Activated naive CD8-positive, alpha-beta T cell treated with anti-CD3 and anti-CD28 coated beads, Interleukin-2, amount 50 U/mL, for 24 hours (primary cell): ENCODE measurements at regions not wholly inside any gene's neighbourhood (a gene's known extent, or its start where the extent isn't known, plus 50 kb on each side); places are given as distances from the start of the nearest gene placed in this dataset.
"Not testable (repeated sequence)": the region's sequence is repeated elsewhere in the genome, so short reads cannot be mapped to it uniquely, and the experiment has no call there.

Experiments used
- ATAC-seq: fragments of 150-1000 bp; cut with Tn5 transposase; one replicate; pipeline ENCODE4 v1.10.0; 2021
- DNase-seq: peaks from one replicate; pipeline ENCODE4 v3.0.0; 2021
- H3K27ac Mint-ChIP-seq: one replicate; pipeline ENCODE4 v1.8.0; 2021; ENCODE audit warnings: mild to moderate bottlenecking, mixed read lengths
- H3K27me3 Mint-ChIP-seq: one replicate; pipeline ENCODE4 v1.8.0; 2021; ENCODE audit warnings: mixed read lengths
- H3K36me3 Mint-ChIP-seq: one replicate; pipeline ENCODE4 v1.8.0; 2021; ENCODE audit warnings: low read depth, mixed read lengths
- H3K4me1 Mint-ChIP-seq: one replicate; pipeline ENCODE4 v1.8.0; 2021; ENCODE audit warnings: mixed read lengths
- H3K4me3 Mint-ChIP-seq: one replicate; pipeline ENCODE4 v1.8.0; 2021; ENCODE audit warnings: mild to moderate bottlenecking, moderate library complexity, mixed read lengths
- H3K9me3 Mint-ChIP-seq: one replicate; pipeline ENCODE4 v1.8.0; 2021; ENCODE audit warnings: mixed read lengths

DNA sequence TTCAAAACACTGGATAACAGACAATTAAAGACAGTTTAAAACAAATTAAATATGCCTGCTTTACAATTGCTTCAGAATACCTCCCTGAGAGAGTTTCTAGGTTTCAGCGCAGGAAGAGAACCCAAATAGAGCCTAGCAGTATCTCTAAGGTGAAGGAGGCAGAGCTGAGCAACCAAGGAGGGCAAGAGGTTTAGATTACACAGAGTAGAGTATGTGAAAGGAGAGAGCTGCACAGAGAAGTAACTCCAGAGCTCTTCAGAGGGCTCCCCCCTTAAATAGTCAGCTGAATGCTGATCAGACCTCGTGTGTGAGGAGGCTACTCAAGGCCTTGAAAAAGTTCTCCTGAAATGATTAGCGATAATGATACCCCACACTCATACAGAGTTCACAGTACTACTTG lies 386.5 kb upstream of the TCF4 start:
- Mint-ChIP-seq H3K27ac (no peak overlapping the region), H3K4me1 (no peaks in the 10 kb centered on the region), H3K27me3 (no peaks in the 10 kb centered on the region), H3K36me3 (no peaks in the 10 kb centered on the region), H3K9me3 (no peaks in the 10 kb centered on the region), H3K4me3 (no peak overlapping the region)
- ATAC-seq (no peak), DNase-seq (no peak)

DNA sequence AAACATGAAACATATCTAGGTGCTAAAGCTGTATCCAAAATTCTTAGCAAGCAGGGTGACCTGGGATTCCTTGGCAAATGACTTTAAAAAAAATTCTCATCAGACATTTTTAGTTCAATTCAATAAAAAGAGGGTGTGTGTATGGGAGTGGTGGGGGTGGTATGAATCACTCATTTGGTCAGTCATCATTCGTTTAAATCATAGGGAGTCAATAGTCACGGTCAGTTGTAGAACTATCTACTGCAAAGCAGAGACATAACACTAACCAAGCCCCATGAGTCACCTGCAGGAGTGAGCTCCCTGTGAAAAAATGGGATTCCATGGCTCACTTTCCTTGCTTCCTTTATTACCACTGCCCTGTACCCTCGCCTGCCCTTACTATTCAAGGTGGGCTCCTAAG lies 380.6 kb upstream of the TCF4 start:
- DNase-seq = no peak

DNA sequence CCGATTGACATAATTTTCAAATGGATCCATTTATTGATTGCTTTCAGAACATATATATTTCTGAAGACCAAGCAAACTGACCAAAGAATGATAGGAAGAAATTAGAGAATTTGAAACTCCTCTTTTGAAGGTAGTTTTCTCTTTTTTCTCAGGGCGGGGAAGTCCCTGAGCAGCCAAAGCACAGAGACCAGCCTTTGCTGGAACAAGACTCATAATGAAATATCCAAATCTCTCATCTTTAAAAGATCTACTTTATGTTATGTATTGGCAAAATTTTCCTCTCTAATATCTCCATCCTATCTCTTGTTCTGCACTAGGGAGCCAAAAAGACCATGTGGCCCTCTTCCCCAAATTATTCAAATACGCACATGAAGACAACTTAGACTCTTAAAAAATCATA lies 379.0 kb upstream of the TCF4 start:
- Mint-ChIP-seq H3K9me3 (no peaks in the 10 kb centered on the region), H3K36me3 (no peaks in the 10 kb centered on the region), H3K27ac (no peak overlapping the region), H3K27me3 (no peaks in the 10 kb centered on the region), H3K4me1 (no peaks in the 10 kb centered on the region), H3K4me3 (no peak overlapping the region)
- DNase-seq = no peak
- no peak for ATAC-seq

More for the DNA sequence above, 380.6 kb upstream of the TCF4 start:
- ATAC-seq = no peak
- Mint-ChIP-seq H3K4me3 (no peak overlapping the region), H3K27me3 (no peaks in the 10 kb centered on the region), H3K27ac (no peak overlapping the region), H3K36me3 (no peaks in the 10 kb centered on the region), H3K9me3 (no peaks in the 10 kb centered on the region), H3K4me1 (no peaks in the 10 kb centered on the region)

DNA sequence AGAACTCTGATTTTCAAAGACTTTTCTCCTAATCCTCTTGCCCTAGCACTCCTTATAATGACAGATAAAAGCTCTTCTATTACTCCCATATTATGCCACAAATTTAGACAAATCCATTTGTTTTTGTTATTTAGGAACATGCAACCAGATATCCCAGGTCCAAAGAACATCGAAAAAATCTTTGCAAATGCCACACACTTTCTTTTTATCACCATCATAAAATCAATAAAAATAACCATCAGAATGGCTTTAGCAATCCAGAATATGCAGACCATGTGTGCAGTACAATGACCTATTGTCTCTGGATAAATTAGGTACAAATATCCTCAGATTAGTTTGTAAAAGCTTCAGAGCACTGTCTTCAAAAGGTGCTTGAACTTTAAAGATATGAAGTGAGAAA lies 376.2 kb upstream of the TCF4 start:
- Mint-ChIP-seq H3K27me3 (no peaks in the 10 kb centered on the region), H3K9me3 (no peaks in the 10 kb centered on the region), H3K4me3 (no peak overlapping the region), H3K4me1 (no peaks in the 10 kb centered on the region), H3K36me3 (no peaks in the 10 kb centered on the region), H3K27ac (no peak overlapping the region)
- DNase-seq (no peak), ATAC-seq (no peak)

DNA sequence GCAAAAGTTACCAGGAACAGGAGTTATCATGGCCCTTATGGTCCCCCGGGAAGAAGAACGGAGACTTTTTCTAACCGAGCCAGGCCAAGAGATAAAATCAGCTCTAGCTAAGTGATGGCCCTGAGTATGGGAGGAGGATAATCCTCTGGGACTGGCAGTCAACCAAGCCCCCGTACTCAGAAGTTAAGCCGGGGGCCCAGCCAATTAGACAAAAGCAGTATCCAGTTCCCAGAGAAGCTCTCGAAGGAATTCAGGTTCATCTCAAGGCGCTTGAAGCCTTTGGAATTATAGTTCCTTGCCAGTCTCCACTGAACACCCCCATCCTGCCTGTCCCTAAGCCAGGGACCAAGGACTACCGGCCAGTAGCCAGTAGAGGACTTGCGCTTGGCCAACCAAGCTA lies 365.3 kb upstream of the TCF4 start:
- H3K27me3 Mint-ChIP-seq = no peaks in the 10 kb centered on the region
- DNase-seq (no peak), ATAC-seq (no peak)
- H3K4me1 Mint-ChIP-seq = no peaks in the 10 kb centered on the region
- H3K4me3 Mint-ChIP-seq = no peak overlapping the region
- no peaks in the 10 kb centered on the region for H3K9me3 Mint-ChIP-seq
- H3K36me3 Mint-ChIP-seq = no peaks in the 10 kb centered on the region
- H3K27ac Mint-ChIP-seq = no peak overlapping the region

DNA sequence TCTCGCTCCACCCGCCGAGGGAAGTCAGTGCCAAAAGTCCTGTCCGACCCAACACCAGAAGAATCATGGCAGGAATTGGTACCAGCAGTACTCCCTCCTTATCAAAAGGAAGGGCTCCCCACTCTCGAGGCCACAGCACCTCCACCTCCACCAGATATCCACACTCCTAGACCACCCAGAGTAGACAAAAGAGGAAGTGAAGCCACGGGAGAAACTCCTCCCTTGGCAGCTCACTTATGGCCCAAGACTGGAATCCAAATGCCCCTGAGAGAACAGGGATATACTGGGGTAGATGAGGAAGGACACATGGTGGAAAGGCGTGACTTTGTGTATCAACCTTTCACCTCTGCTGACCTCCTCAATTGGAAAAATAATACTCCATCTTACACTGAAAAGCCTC lies 363.7 kb upstream of the TCF4 start:
- not testable (repeated sequence) for H3K27ac Mint-ChIP-seq, H3K27me3 Mint-ChIP-seq, H3K9me3 Mint-ChIP-seq, H3K36me3 Mint-ChIP-seq, H3K4me1 Mint-ChIP-seq, DNase-seq, H3K4me3 Mint-ChIP-seq, ATAC-seq

DNA sequence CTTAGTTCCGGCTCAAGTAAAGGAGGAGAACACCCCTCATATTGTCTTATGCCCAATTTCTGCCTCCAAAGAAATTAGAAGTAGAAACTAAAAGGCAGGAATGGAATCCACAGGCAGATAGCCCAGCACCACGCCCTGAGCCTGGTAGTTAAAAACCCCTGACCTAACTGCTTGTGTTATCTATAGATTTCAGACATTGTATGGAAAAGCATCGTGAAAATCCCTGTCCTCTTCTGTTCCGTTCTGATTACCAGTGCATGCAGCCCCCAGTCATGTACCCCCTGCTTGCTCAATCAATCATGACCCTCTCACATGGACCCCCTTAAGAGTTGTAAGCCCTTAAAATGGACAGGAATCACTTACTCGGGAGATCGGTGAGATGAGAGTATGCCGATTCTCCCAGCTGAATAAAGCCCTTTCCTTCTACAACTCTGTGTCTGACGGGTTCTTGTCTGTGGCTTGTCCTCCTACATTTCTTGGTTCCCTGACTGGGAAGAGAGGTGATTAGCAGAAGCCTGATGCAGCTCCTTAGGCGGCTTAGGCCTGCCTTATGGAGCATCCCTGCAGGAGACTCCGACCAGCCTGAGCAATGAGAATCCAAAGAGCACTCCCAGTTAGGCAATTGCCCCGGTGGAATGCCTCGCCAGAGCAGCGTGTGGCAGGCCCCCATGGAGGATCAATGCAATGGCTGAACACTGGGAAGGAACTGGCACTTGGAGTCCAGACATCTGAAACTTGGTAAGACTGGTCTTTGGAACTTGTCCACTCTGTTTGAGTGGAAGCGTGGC lies 362.6 kb upstream of the TCF4 start:
- Mint-ChIP-seq H3K9me3 (no peaks in the 10 kb centered on the region), H3K36me3 (no peaks in the 10 kb centered on the region), H3K27ac (no peak overlapping the region), H3K4me3 (no peak overlapping the region), H3K27me3 (no peaks in the 10 kb centered on the region), H3K4me1 (no peaks in the 10 kb centered on the region)
- no peak for DNase-seq
- ATAC-seq = no peak

DNA sequence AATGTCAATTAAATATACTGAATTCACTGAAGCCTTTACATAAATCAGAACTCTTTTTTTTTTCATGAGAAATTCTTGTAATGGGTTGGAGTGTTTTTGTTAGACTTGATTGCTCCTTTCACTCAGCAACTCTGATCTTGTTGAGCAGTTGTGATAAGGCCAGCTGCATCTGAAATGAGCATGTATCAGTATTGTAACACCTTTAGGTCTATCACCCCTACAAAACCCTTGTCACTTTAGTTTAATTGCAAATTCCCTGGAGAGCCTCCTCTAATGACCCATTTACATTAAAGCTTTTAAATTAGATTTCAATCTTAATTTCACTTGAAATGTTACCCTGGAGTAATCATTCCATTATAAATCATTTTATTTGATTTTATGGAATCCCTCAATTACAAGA lies 346.8 kb upstream of the TCF4 start:
- Mint-ChIP-seq H3K4me1 (no peaks in the 10 kb centered on the region), H3K27ac (no peak overlapping the region), H3K36me3 (peaks cover 3% of the 10 kb centered on the region), H3K4me3 (no peak overlapping the region), H3K27me3 (no peaks in the 10 kb centered on the region), H3K9me3 (peaks cover 21% of the 10 kb centered on the region)
- DNase-seq = no peak
- ATAC-seq = no peak

DNA sequence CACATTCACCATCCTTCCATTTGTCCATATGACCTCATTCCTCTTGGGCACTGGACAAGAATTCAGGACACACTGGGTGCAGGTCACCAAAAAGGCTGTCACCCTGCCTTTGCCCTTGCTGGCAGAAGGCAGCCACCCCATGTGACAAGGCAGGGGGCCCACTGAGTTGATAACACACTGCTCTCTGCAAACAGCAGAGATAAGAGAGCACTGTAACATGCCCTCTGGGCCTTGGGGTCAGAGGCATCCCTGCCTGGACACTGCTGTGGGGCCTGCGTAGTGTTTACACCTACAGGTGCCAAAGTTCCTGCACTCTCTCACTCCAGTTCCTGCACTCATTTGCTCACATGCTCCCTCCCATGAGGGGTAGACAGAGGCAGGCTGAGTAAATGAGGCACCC lies 344.7 kb upstream of the TCF4 start:
- H3K4me1 Mint-ChIP-seq = no peaks in the 10 kb centered on the region

DNA sequence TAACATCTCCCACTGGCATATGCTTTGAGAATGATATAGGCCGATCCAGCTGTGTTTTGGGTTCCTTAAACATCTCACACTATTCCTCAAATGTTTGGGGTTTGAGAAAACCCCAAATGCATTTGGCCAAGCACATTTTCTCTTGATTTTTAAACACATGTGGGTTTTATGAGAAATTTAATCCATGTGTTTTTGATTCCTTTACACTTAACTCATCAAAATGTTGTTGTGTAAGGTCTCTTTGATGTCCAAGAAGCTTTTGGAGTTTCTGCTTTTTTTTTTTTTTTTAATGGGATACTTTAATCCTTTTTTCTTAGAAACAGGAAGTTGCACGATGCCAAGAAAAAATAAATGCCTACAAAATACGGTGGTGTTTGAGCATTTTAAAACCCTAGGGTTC lies 339.8 kb upstream of the TCF4 start:
- no peak overlapping the region for H3K27ac Mint-ChIP-seq

More for the DNA sequence above, 344.7 kb upstream of the TCF4 start:
- ATAC-seq (no peak), DNase-seq (no peak)
- no peaks in the 10 kb centered on the region for H3K36me3 Mint-ChIP-seq
- H3K27me3 Mint-ChIP-seq = no peaks in the 10 kb centered on the region
- H3K9me3 Mint-ChIP-seq = peaks cover 11% of the 10 kb centered on the region
- H3K27ac Mint-ChIP-seq = no peak overlapping the region
- H3K4me3 Mint-ChIP-seq = no peak overlapping the region

DNA sequence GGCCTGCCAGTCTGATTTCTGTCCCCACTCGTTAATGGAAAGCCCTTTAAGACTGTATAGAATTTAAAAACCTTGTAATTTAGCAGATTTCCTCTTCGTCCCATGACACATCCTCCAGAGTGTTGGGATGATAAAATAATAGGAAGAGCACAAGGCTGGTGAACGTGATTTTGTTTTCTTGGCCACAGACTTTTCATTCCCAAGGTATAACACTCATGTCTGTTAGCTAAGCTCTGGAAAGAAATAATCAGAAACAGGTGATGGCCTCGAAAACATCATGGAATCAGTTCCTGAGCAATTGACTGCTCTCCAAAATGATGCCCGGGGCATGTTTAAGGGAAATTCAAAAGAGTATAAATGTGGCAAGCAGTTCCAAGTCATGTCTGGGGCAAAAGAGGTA lies 337.8 kb upstream of the TCF4 start:
- DNase-seq (no peak), ATAC-seq (no peak)
- Mint-ChIP-seq H3K4me1 (no peaks in the 10 kb centered on the region), H3K36me3 (no peaks in the 10 kb centered on the region), H3K9me3 (peaks cover 3% of the 10 kb centered on the region), H3K27me3 (no peaks in the 10 kb centered on the region), H3K4me3 (no peak overlapping the region), H3K27ac (no peak overlapping the region)

More for the DNA sequence above, 339.8 kb upstream of the TCF4 start:
- no peaks in the 10 kb centered on the region for H3K36me3 Mint-ChIP-seq
- no peak overlapping the region for H3K4me3 Mint-ChIP-seq
- ATAC-seq = no peak
- peaks cover 3% of the 10 kb centered on the region for H3K9me3 Mint-ChIP-seq
- no peaks in the 10 kb centered on the region for H3K27me3 Mint-ChIP-seq
- no peaks in the 10 kb centered on the region for H3K4me1 Mint-ChIP-seq
- no peak for DNase-seq

DNA sequence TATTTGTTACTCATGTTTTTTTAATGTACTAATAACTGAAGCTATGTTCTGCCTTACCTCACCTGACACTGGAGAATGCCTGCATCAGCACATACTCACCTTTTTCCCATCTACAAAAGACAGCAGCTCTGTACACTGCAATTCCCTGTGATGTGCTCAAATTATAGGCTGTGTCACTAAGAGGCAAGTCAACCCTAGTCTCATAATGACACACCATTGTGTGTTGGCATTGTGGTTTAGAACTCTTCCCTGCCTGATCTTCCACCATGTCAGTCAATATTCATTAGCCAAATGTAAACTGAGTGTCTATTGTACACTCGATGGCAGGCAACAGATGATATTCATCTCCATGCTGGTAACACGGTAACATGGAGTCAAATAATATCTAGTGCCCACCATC lies 332.1 kb upstream of the TCF4 start:
- Mint-ChIP-seq H3K36me3 (no peaks in the 10 kb centered on the region), H3K4me1 (no peaks in the 10 kb centered on the region), H3K4me3 (no peak overlapping the region), H3K27ac (no peak overlapping the region), H3K27me3 (no peaks in the 10 kb centered on the region), H3K9me3 (peaks cover 15% of the 10 kb centered on the region)
- DNase-seq = no peak
- no peak for ATAC-seq

DNA sequence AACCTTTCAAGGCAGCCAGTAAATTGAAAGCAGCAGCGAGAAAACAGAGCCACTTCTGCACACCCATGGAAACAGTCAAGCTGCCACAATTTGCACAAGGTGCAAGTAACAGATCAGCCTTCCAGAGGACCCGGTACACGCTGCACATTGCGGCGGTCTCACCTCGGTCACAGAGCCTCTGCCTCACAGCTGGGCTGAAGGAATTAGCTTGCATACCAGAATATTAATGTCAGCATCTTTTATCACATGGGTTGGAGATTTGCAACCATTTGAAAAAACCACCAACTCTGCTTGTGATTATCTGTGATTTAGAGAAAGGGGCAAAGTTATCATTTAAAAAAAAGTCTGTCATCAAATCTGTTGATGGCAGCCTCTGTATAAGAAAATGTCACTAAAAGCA lies 330.5 kb upstream of the TCF4 start:
- ATAC-seq = no peak
- Mint-ChIP-seq H3K36me3 (no peaks in the 10 kb centered on the region), H3K27ac (no peak overlapping the region), H3K9me3 (peaks cover 15% of the 10 kb centered on the region), H3K4me3 (no peak overlapping the region), H3K27me3 (no peaks in the 10 kb centered on the region), H3K4me1 (no peaks in the 10 kb centered on the region)
- DNase-seq = no peak

DNA sequence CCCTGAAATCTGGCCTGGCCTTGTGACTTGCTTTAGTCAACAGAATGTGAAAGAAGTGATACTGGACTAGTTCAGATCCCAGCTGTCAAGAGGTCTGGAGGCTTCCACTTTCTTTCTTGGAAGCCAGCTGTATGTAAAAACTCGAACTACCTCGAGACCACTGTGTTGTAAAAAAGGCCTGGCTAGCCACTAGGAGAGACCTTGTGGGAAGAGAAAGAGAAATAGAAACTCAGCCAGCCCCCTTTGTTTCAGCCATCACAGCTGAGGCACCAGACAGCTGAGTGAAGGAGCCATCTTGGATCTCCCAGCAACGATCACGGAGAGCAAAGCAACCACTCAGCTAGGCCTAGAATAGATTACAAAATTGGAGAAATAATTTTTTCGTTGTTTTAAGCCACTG lies 324.9 kb upstream of the TCF4 start:
- Mint-ChIP-seq H3K36me3 (no peaks in the 10 kb centered on the region), H3K9me3 (peaks cover 10% of the 10 kb centered on the region), H3K27me3 (no peaks in the 10 kb centered on the region), H3K4me1 (no peaks in the 10 kb centered on the region), H3K27ac (no peak overlapping the region), H3K4me3 (no peak overlapping the region)
- DNase-seq (no peak), ATAC-seq (no peak)

DNA sequence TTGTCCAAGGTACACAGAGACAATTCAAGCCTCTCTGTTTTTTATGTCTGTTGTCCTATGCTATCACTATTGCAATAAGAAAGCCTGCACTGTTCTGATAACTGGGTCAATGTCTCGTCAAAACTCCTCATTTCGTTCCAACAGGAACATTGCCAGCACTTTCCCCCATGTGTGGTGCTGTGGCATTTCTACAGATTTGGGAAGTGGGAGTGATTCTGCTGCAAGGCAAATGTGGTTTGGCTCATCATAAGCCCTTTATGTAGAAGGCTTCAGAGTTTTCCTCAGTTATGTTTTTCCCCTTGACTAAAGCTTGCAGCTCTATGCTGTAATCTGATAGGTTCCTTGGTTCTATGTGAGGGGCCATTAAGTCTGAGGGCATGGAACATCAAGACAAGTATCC lies 324.1 kb upstream of the TCF4 start:
- H3K9me3 Mint-ChIP-seq = peaks cover 4% of the 10 kb centered on the region
- H3K27ac Mint-ChIP-seq = no peak overlapping the region
- ATAC-seq (no peak), DNase-seq (no peak)
- no peaks in the 10 kb centered on the region for H3K27me3 Mint-ChIP-seq
- no peak overlapping the region for H3K4me3 Mint-ChIP-seq
- H3K36me3 Mint-ChIP-seq = no peaks in the 10 kb centered on the region
- peaks cover 2% of the 10 kb centered on the region for H3K4me1 Mint-ChIP-seq

DNA sequence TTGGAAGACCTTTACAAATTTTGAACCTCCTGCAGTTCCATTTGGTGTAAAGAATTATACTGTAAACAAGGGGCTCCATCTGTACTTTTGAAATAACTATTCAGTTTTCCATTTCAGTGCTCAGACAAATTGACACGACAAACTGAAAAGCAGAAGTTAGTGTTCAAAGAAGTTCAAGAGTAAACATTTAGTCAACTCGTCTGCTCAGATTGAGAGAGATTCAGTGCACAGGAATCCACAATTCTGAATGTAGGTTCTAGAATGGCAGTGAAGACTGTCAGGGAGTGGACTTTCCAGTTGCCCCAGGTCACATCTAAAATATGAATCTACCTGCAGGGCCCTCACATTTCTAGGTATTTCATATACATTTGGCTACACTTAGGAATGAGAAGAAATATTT lies 322.3 kb upstream of the TCF4 start:
- H3K9me3 Mint-ChIP-seq = no peaks in the 10 kb centered on the region
- H3K36me3 Mint-ChIP-seq = no peaks in the 10 kb centered on the region
- H3K4me1 Mint-ChIP-seq = peaks cover 5% of the 10 kb centered on the region
- no peak overlapping the region for H3K4me3 Mint-ChIP-seq
- H3K27ac Mint-ChIP-seq = no peak overlapping the region
- no peak for DNase-seq
- no peaks in the 10 kb centered on the region for H3K27me3 Mint-ChIP-seq
- ATAC-seq = no peak
